WTC11 (cell line): ENCODE measurements at regions not wholly inside any gene's neighbourhood (a gene's known extent, or its start where the extent isn't known, plus 50 kb on each side); places are given as distances from the start of the nearest gene placed in this dataset.

Source experiments
- ATAC-seq: fragments of 200-7000 bp; cut with Tn5 transposase; 2 replicates; pipeline ENCODE4 v1.10.0; 2021; ENCODE audit warnings: mild to moderate bottlenecking, moderate library complexity
- CTCF ChIA-PET: fragments of 300-600 bp; sonication (Branson Sonifier 250); formaldehyde crosslinking; loops from one replicate; lab custom pipeline; 2021; ENCODE audit warnings: antibody characterized with exemption; lab: Charles Lee
- POLR2A ChIA-PET: fragments of 350-600 bp; sonication (Branson Sonifier 250); formaldehyde crosslinking; loops from one replicate; lab custom pipeline; 2021; ENCODE audit warnings: antibody characterized with exemption; lab: Charles Lee
- DNase-seq: peaks from one replicate; pipeline ENCODE4 v3.0.0; 2021; ENCODE audit warnings: low spot score
- H3K27ac Mint-ChIP-seq: 2 replicates; pipeline ENCODE4 v1.8.0; 2021; ENCODE audit warnings: mixed read lengths
- H3K27me3 Mint-ChIP-seq: 2 replicates; pipeline ENCODE4 v1.8.0; 2021; ENCODE audit warnings: low read depth, mild to moderate bottlenecking, moderate library complexity, mixed read lengths
- H3K36me3 Mint-ChIP-seq: 2 replicates; pipeline ENCODE4 v1.8.0; 2021; ENCODE audit warnings: mixed read lengths
- H3K4me1 Mint-ChIP-seq: 2 replicates; pipeline ENCODE4 v1.8.0; 2022; ENCODE audit warnings: mixed read lengths
- H3K4me3 Mint-ChIP-seq: 2 replicates; pipeline ENCODE4 v1.8.0; 2021; ENCODE audit warnings: mild to moderate bottlenecking, moderate library complexity, mixed read lengths
- H3K9me3 Mint-ChIP-seq: 2 replicates; pipeline ENCODE4 v1.8.0; 2021; ENCODE audit warnings: mixed read lengths
- CREM ChIP-seq: sonication (generic); formaldehyde crosslinking; IDR thresholded peaks from 2 replicates; pipeline ENCODE4 v1.8.1; 2022; ENCODE audit warnings: mild to moderate bottlenecking, missing genetic modification reagents, moderate library complexity
- E2F5 ChIP-seq: sonication (generic); formaldehyde crosslinking; IDR thresholded peaks from 2 replicates; pipeline ENCODE4 v1.8.1; 2022; ENCODE audit warnings: mild to moderate bottlenecking, moderate library complexity, missing genetic modification reagents
- ELF4 ChIP-seq: sonication (generic); formaldehyde crosslinking; IDR thresholded peaks from 2 replicates; pipeline ENCODE4 v1.8.1; 2022; ENCODE audit warnings: low read depth, mild to moderate bottlenecking, moderate library complexity, missing genetic modification reagents
- MAX ChIP-seq: sonication (generic); formaldehyde crosslinking; IDR thresholded peaks from 2 replicates; pipeline ENCODE4 v1.8.0; 2022; ENCODE audit warnings: mild to moderate bottlenecking, missing genetic modification reagents
- MXD4 ChIP-seq: fragments of 250-450 bp; sonication (Bioruptor Pico); IDR thresholded peaks from 2 replicates; pipeline ENCODE4 v1.8.0; 2021; ENCODE audit warnings: mild to moderate bottlenecking, moderate library complexity, borderline replicate concordance
- NR1H2 ChIP-seq: sonication (generic); formaldehyde crosslinking; IDR thresholded peaks from 2 replicates; pipeline ENCODE4 v1.9.0; 2021; ENCODE audit warnings: mild to moderate bottlenecking, moderate library complexity, missing genetic modification reagents
- PRRX2 ChIP-seq: fragments of 250-450 bp; sonication (Bioruptor Pico); IDR thresholded peaks from 2 replicates; pipeline ENCODE4 v1.8.0; 2021; ENCODE audit warnings: mild to moderate bottlenecking
- SMAD4 ChIP-seq: sonication (generic); formaldehyde crosslinking; IDR thresholded peaks from 2 replicates; pipeline ENCODE4 v1.8.0; 2022; ENCODE audit warnings: mild to moderate bottlenecking, missing genetic modification reagents
- SOX15 ChIP-seq: fragments of 250-450 bp; sonication (Bioruptor Pico); IDR thresholded peaks from 2 replicates; pipeline ENCODE4 v1.9.0; 2021; ENCODE audit warnings: mild to moderate bottlenecking
- SP1 ChIP-seq: sonication (generic); formaldehyde crosslinking; conservative IDR thresholded peaks from 2 replicates; pipeline ENCODE4 v1.8.1; 2022; ENCODE audit warnings: missing genetic modification reagents
- STAT6 ChIP-seq: sonication (generic); formaldehyde crosslinking; conservative IDR thresholded peaks from 2 replicates; pipeline ENCODE4 v1.8.1; 2023; ENCODE audit warnings: mild to moderate bottlenecking, low read depth, missing genetic modification reagents, moderate library complexity
- ZNF219 ChIP-seq: sonication (generic); formaldehyde crosslinking; IDR thresholded peaks from 2 replicates; pipeline ENCODE4 v1.8.0; 2023; ENCODE audit warnings: missing genetic modification reagents, mild to moderate bottlenecking, borderline replicate concordance
- ZNF263 ChIP-seq: sonication (generic); formaldehyde crosslinking; IDR thresholded peaks from 2 replicates; pipeline ENCODE4 v1.8.1; 2022; ENCODE audit warnings: low read depth, mild to moderate bottlenecking, moderate library complexity, missing genetic modification reagents
- ZNF281 ChIP-seq: sonication (generic); formaldehyde crosslinking; IDR thresholded peaks from 2 replicates; pipeline ENCODE4 v1.8.0; 2023; ENCODE audit warnings: mild to moderate bottlenecking, missing genetic modification reagents
- ZNF317 ChIP-seq: sonication (generic); formaldehyde crosslinking; IDR thresholded peaks from 2 replicates; pipeline ENCODE4 v1.8.1; 2023; ENCODE audit warnings: low read depth, mild to moderate bottlenecking, moderate library complexity, missing genetic modification reagents, borderline replicate concordance
- ZNF425 ChIP-seq: fragments of 250-450 bp; sonication (Bioruptor Pico); conservative IDR thresholded peaks from 2 replicates; pipeline ENCODE4 v1.9.0; 2021; ENCODE audit warnings: mild to moderate bottlenecking
- ZNF532 ChIP-seq: fragments of 250-450 bp; sonication (Bioruptor Pico); IDR thresholded peaks from 2 replicates; pipeline ENCODE4 v1.9.0; 2021; ENCODE audit warnings: mild to moderate bottlenecking, borderline replicate concordance
- ZSCAN18 ChIP-seq: fragments of 250-450 bp; sonication (Bioruptor Pico); IDR thresholded peaks from 2 replicates; pipeline ENCODE4 v2.1.2; 2022; ENCODE audit warnings: mild to moderate bottlenecking, moderate library complexity

GRCh38 chr22:49078076-49078710 is 749.5 kb downstream of the BRD1 start:
- ATAC-seq (no peak), DNase-seq (no peak)
- Mint-ChIP-seq H3K9me3 (no peaks in the 10 kb centered on the region), H3K27me3 (no peaks in the 10 kb centered on the region), H3K4me1 (no peaks in the 10 kb centered on the region), H3K4me3 (no peak overlapping the region), H3K36me3 (no peaks in the 10 kb centered on the region), H3K27ac (no peak overlapping the region)
- ChIA-PET CTCF (no interaction called here), POLR2A (no interaction called here)
- TF ChIP-seq MXD4 (CRISPR knock-in tag) (no peak), ZNF317 (CRISPR knock-in tag) (no peak), MAX (no peak), CREM (no peak), ZNF425 (CRISPR knock-in tag) (no peak), ZNF532 (no peak), PRRX2 (CRISPR knock-in tag) (no peak), SP1 (CRISPR knock-in tag) (no peak), NR1H2 (no peak), ZNF219 (CRISPR knock-in tag) (no peak), ZNF263 (no peak), ZSCAN18 (CRISPR knock-in tag) (no peak), STAT6 (CRISPR knock-in tag) (no peak), ZNF281 (CRISPR knock-in tag) (no peak), SOX15 (CRISPR knock-in tag) (no peak), E2F5 (CRISPR knock-in tag) (no peak), SMAD4 (CRISPR knock-in tag) (no peak), ELF4 (CRISPR knock-in tag) (no peak)
